NCI-H146 (cell line): ENCODE measurements at regions not wholly inside any gene's neighbourhood (a gene's known extent, or its start where the extent isn't known, plus 50 kb on each side); places are given as distances from the start of the nearest gene placed in this dataset.
A peak's percentile ranks its signal among the peaks of the same experiment; 100 is the strongest.
"Not testable (repeated sequence)": the region's sequence is repeated elsewhere in the genome, so short reads cannot be mapped to it uniquely, and the experiment has no call there.

Experiments used
- DNase-seq: peaks from one replicate; lab custom pipeline; 2025; lab: John Stamatoyannopoulos, UW

- peak; percentile 19 for DNase-seq
Observed at GRCh38 chr13:82597747-82598146, 1284.5 kb downstream of the SLITRK1 start.

GRCh38 chr13:82593239-82593638, 1289.0 kb downstream of the SLITRK1 start:
- no peak for DNase-seq

- DNase-seq = no peak
Observed at GRCh38 chr13:82571653-82572052, 1310.6 kb downstream of the SLITRK1 start.

- no peak for DNase-seq
Observed at GRCh38 chr13:82569581-82569980, 1312.7 kb downstream of the SLITRK1 start.

- no peak for DNase-seq
Observed at GRCh38 chr13:82566864-82567263, 1315.4 kb downstream of the SLITRK1 start.

GRCh38 chr13:82565201-82565600, 1317.1 kb downstream of the SLITRK1 start:
- no peak for DNase-seq

- no peak for DNase-seq
Observed at GRCh38 chr13:82560889-82561288, 1321.4 kb downstream of the SLITRK1 start.

GRCh38 chr13:82522872-82523271, 1359.4 kb downstream of the SLITRK1 start:
- DNase-seq = no peak

GRCh38 chr13:82506805-82507414, 1375.4 kb downstream of the SLITRK1 start:
- DNase-seq = no peak

- DNase-seq = no peak
Observed at GRCh38 chr13:82501834-82502233, 1380.4 kb downstream of the SLITRK1 start.

GRCh38 chr13:82480415-82480814, 1401.9 kb downstream of the SLITRK1 start:
- no peak for DNase-seq

- no peak for DNase-seq
Observed at GRCh38 chr13:82477436-82477835, 1404.8 kb downstream of the SLITRK1 start.

- DNase-seq = no peak
Observed at GRCh38 chr13:82467626-82468025, 1414.6 kb downstream of the SLITRK1 start.

GRCh38 chr13:82459575-82459974, 1422.7 kb downstream of the SLITRK1 start:
- DNase-seq = not testable (repeated sequence)

GRCh38 chr13:82458169-82458568, 1424.1 kb downstream of the SLITRK1 start:
- no peak for DNase-seq

GRCh38 chr13:82457548-82457947, 1424.7 kb downstream of the SLITRK1 start:
- DNase-seq = peak; percentile 10

- DNase-seq = no peak
Observed at GRCh38 chr13:82447416-82448077, 1434.7 kb downstream of the SLITRK1 start.

GRCh38 chr13:82439159-82439904, 1442.9 kb downstream of the SLITRK1 start:
- no peak for DNase-seq

- no peak for DNase-seq
Observed at GRCh38 chr13:82438320-82438719, 1444.0 kb downstream of the SLITRK1 start.

GRCh38 chr13:82436099-82436585, 1446.1 kb downstream of the SLITRK1 start:
- no peak for DNase-seq

- no peak for DNase-seq
Observed at GRCh38 chr13:82432949-82433348, 1449.3 kb downstream of the SLITRK1 start.

- no peak for DNase-seq
Observed at GRCh38 chr13:82412749-82413148, 1469.5 kb downstream of the SLITRK1 start.

GRCh38 chr13:82407321-82407720, 1475.0 kb downstream of the SLITRK1 start:
- no peak for DNase-seq
